ENCODE measurements at regions not wholly inside any gene's neighbourhood (a gene's known extent, or its start where the extent isn't known, plus 50 kb on each side); places are given as distances from the start of the nearest gene placed in this dataset.
"Not testable (repeated sequence)": the region's sequence is repeated elsewhere in the genome, so short reads cannot be mapped to it uniquely, and the experiment has no call there.

- Histone ChIP-seq H3K36me3 (ENCODE audit: control insufficient read depth in 3 of 3, insufficient read depth in 2 of 3, low read depth in 1 of 3, low read length in 3 of 3) (no peaks in the 10 kb centered on the region), H3K4me1 (ENCODE audit: control insufficient read depth in 3 of 3, insufficient read depth in 2 of 3, low read depth in 1 of 3, low read length in 2 of 3) (no peaks in the 10 kb centered on the region), H3K27me3 (ENCODE audit: control insufficient read depth in 3 of 3, insufficient read depth in 3 of 3, low read length in 3 of 3) (no peaks in the 10 kb centered on the region), H3K27ac (ENCODE audit: low read depth in 1 of 3, low read length in 2 of 3) (no peak overlapping the region), H3K9me3 (ENCODE audit: control insufficient read depth in 2 of 2, insufficient read depth in 1 of 2, low read depth in 1 of 2, low read length in 1 of 2) (no peaks in the 10 kb centered on the region), H3K4me3 (ENCODE audit: low read depth in 1 of 3, low read length in 3 of 3) (no peak overlapping the region)
- 88 to 89% (median 88%) methylated on average over 3 of the region's 3 CpGs for WGBS, 3 donors
- FAIRE-seq (no peak), DNase-seq (no peak)
Observed at GRCh38 chr6:117008618-117009017, 131.6 kb downstream of the RFX6 start.

GRCh38 chr6:117014641-117015473 lies 137.8 kb downstream of the RFX6 start:
- WGBS, 3 donors: 92 to 95% (median 93%) methylated on average over 30 to 43 of the region's 43 CpGs
- not testable (repeated sequence) for H3K9me3 ChIP-seq (ENCODE audit: control insufficient read depth in 2 of 2, insufficient read depth in 1 of 2, low read depth in 1 of 2, low read length in 1 of 2); H3K36me3 ChIP-seq (ENCODE audit: control insufficient read depth in 3 of 3, insufficient read depth in 2 of 3, low read depth in 1 of 3, low read length in 3 of 3); H3K4me3 ChIP-seq (ENCODE audit: low read depth in 1 of 3, low read length in 3 of 3); H3K27ac ChIP-seq (ENCODE audit: low read depth in 1 of 3, low read length in 2 of 3); FAIRE-seq; H3K27me3 ChIP-seq (ENCODE audit: control insufficient read depth in 3 of 3, insufficient read depth in 3 of 3, low read length in 3 of 3); H3K4me1 ChIP-seq (ENCODE audit: control insufficient read depth in 3 of 3, insufficient read depth in 2 of 3, low read depth in 1 of 3, low read length in 2 of 3); DNase-seq

GRCh38 chr6:117015474-117015804 lies 138.4 kb downstream of the RFX6 start:
- not testable (repeated sequence) for FAIRE-seq; H3K4me3 ChIP-seq (ENCODE audit: low read depth in 1 of 3, low read length in 3 of 3); H3K36me3 ChIP-seq (ENCODE audit: control insufficient read depth in 3 of 3, insufficient read depth in 2 of 3, low read depth in 1 of 3, low read length in 3 of 3); DNase-seq; H3K27ac ChIP-seq (ENCODE audit: low read depth in 1 of 3, low read length in 2 of 3); H3K9me3 ChIP-seq (ENCODE audit: control insufficient read depth in 2 of 2, insufficient read depth in 1 of 2, low read depth in 1 of 2, low read length in 1 of 2); H3K4me1 ChIP-seq (ENCODE audit: control insufficient read depth in 3 of 3, insufficient read depth in 2 of 3, low read depth in 1 of 3, low read length in 2 of 3); H3K27me3 ChIP-seq (ENCODE audit: control insufficient read depth in 3 of 3, insufficient read depth in 3 of 3, low read length in 3 of 3)
- 73 to 84% (median 82%) methylated on average over 4 of the region's 4 CpGs for WGBS, 3 donors

GRCh38 chr6:117018771-117019170 lies 141.7 kb downstream of the RFX6 start:
- no peaks in the 10 kb centered on the region for H3K4me1 ChIP-seq (ENCODE audit: control insufficient read depth in 3 of 3, insufficient read depth in 2 of 3, low read depth in 1 of 3, low read length in 2 of 3)
- H3K36me3 ChIP-seq (ENCODE audit: control insufficient read depth in 3 of 3, insufficient read depth in 2 of 3, low read depth in 1 of 3, low read length in 3 of 3): no peaks in the 10 kb centered on the region
- no peak overlapping the region for H3K27ac ChIP-seq (ENCODE audit: low read depth in 1 of 3, low read length in 2 of 3)
- no peak overlapping the region for H3K4me3 ChIP-seq (ENCODE audit: low read depth in 1 of 3, low read length in 3 of 3)
- peaks cover 0 to 8% of the 10 kb centered on the region in 2 donors for H3K9me3 ChIP-seq (ENCODE audit: control insufficient read depth in 2 of 2, insufficient read depth in 1 of 2, low read depth in 1 of 2, low read length in 1 of 2)
- FAIRE-seq (no peak), DNase-seq (no peak)
- 31 to 51% (median 41%) methylated on average over 1 of the region's 1 CpG for WGBS, 3 donors
- no peaks in the 10 kb centered on the region for H3K27me3 ChIP-seq (ENCODE audit: control insufficient read depth in 3 of 3, insufficient read depth in 3 of 3, low read length in 3 of 3)

- Histone ChIP-seq H3K27ac (ENCODE audit: low read depth in 1 of 3, low read length in 2 of 3) (no peak overlapping the region), H3K4me1 (ENCODE audit: control insufficient read depth in 3 of 3, insufficient read depth in 2 of 3, low read depth in 1 of 3, low read length in 2 of 3) (no peaks in the 10 kb centered on the region), H3K4me3 (ENCODE audit: low read depth in 1 of 3, low read length in 3 of 3) (no peak overlapping the region), H3K9me3 (ENCODE audit: control insufficient read depth in 2 of 2, insufficient read depth in 1 of 2, low read depth in 1 of 2, low read length in 1 of 2) (peaks cover 0 to 4% of the 10 kb centered on the region in 2 donors), H3K27me3 (ENCODE audit: control insufficient read depth in 3 of 3, insufficient read depth in 3 of 3, low read length in 3 of 3) (no peaks in the 10 kb centered on the region), H3K36me3 (ENCODE audit: control insufficient read depth in 3 of 3, insufficient read depth in 2 of 3, low read depth in 1 of 3, low read length in 3 of 3) (no peaks in the 10 kb centered on the region)
- FAIRE-seq (no peak), DNase-seq (no peak)
Observed at GRCh38 chr6:117022774-117023173, 145.7 kb downstream of the RFX6 start.

GRCh38 chr6:117025310-117025709 lies 148.3 kb downstream of the RFX6 start:
- DNase-seq (no peak), FAIRE-seq (no peak)
- H3K36me3 ChIP-seq (ENCODE audit: control insufficient read depth in 3 of 3, insufficient read depth in 2 of 3, low read depth in 1 of 3, low read length in 3 of 3): no peaks in the 10 kb centered on the region
- no peak overlapping the region for H3K4me3 ChIP-seq (ENCODE audit: low read depth in 1 of 3, low read length in 3 of 3)
- no peak overlapping the region for H3K27ac ChIP-seq (ENCODE audit: low read depth in 1 of 3, low read length in 2 of 3)
- no peaks in the 10 kb centered on the region for H3K4me1 ChIP-seq (ENCODE audit: control insufficient read depth in 3 of 3, insufficient read depth in 2 of 3, low read depth in 1 of 3, low read length in 2 of 3)
- no peaks in the 10 kb centered on the region for H3K27me3 ChIP-seq (ENCODE audit: control insufficient read depth in 3 of 3, insufficient read depth in 3 of 3, low read length in 3 of 3)
- WGBS, 3 donors: 61 to 66% (median 62%) methylated on average over 5 of the region's 5 CpGs
- H3K9me3 ChIP-seq (ENCODE audit: control insufficient read depth in 2 of 2, insufficient read depth in 1 of 2, low read depth in 1 of 2, low read length in 1 of 2): no peaks in the 10 kb centered on the region

- H3K4me3 ChIP-seq (ENCODE audit: low read depth in 1 of 3, low read length in 3 of 3): no peak overlapping the region
- FAIRE-seq: no peak
- H3K4me1 ChIP-seq (ENCODE audit: control insufficient read depth in 3 of 3, insufficient read depth in 2 of 3, low read depth in 1 of 3, low read length in 2 of 3): no peaks in the 10 kb centered on the region
- 60 to 62% (median 60%) methylated on average over 1 of the region's 1 CpG for WGBS, 3 donors
- no peaks in the 10 kb centered on the region for H3K27me3 ChIP-seq (ENCODE audit: control insufficient read depth in 3 of 3, insufficient read depth in 3 of 3, low read length in 3 of 3)
- no peak overlapping the region for H3K27ac ChIP-seq (ENCODE audit: low read depth in 1 of 3, low read length in 2 of 3)
- H3K9me3 ChIP-seq (ENCODE audit: control insufficient read depth in 2 of 2, insufficient read depth in 1 of 2, low read depth in 1 of 2, low read length in 1 of 2): no peaks in the 10 kb centered on the region
- no peaks in the 10 kb centered on the region for H3K36me3 ChIP-seq (ENCODE audit: control insufficient read depth in 3 of 3, insufficient read depth in 2 of 3, low read depth in 1 of 3, low read length in 3 of 3)
- DNase-seq: no peak
Observed at GRCh38 chr6:117028256-117028655, 151.2 kb downstream of the RFX6 start.

GRCh38 chr6:117034547-117034946 lies 157.5 kb downstream of the RFX6 start:
- DNase-seq (no peak), FAIRE-seq (no peak)
- H3K9me3 ChIP-seq (ENCODE audit: control insufficient read depth in 2 of 2, insufficient read depth in 1 of 2, low read depth in 1 of 2, low read length in 1 of 2): no peaks in the 10 kb centered on the region
- H3K4me3 ChIP-seq (ENCODE audit: low read depth in 1 of 3, low read length in 3 of 3): no peak overlapping the region
- H3K27me3 ChIP-seq (ENCODE audit: control insufficient read depth in 3 of 3, insufficient read depth in 3 of 3, low read length in 3 of 3): no peaks in the 10 kb centered on the region
- H3K27ac ChIP-seq (ENCODE audit: low read depth in 1 of 3, low read length in 2 of 3): no peak overlapping the region
- 59 to 84% (median 74%) methylated on average over 2 of the region's 2 CpGs for WGBS, 3 donors
- H3K36me3 ChIP-seq (ENCODE audit: control insufficient read depth in 3 of 3, insufficient read depth in 2 of 3, low read depth in 1 of 3, low read length in 3 of 3): no peaks in the 10 kb centered on the region
- no peaks in the 10 kb centered on the region for H3K4me1 ChIP-seq (ENCODE audit: control insufficient read depth in 3 of 3, insufficient read depth in 2 of 3, low read depth in 1 of 3, low read length in 2 of 3)

GRCh38 chr6:117034971-117035370 lies 157.9 kb downstream of the RFX6 start:
- no peaks in the 10 kb centered on the region for H3K36me3 ChIP-seq (ENCODE audit: control insufficient read depth in 3 of 3, insufficient read depth in 2 of 3, low read depth in 1 of 3, low read length in 3 of 3)
- FAIRE-seq (no peak), DNase-seq (no peak)
- 81 to 88% (median 83%) methylated on average over 4 of the region's 4 CpGs for WGBS, 3 donors
- H3K9me3 ChIP-seq (ENCODE audit: control insufficient read depth in 2 of 2, insufficient read depth in 1 of 2, low read depth in 1 of 2, low read length in 1 of 2): no peaks in the 10 kb centered on the region
- H3K27ac ChIP-seq (ENCODE audit: low read depth in 1 of 3, low read length in 2 of 3): no peak overlapping the region
- H3K4me3 ChIP-seq (ENCODE audit: low read depth in 1 of 3, low read length in 3 of 3): no peak overlapping the region
- no peaks in the 10 kb centered on the region for H3K4me1 ChIP-seq (ENCODE audit: control insufficient read depth in 3 of 3, insufficient read depth in 2 of 3, low read depth in 1 of 3, low read length in 2 of 3)
- no peaks in the 10 kb centered on the region for H3K27me3 ChIP-seq (ENCODE audit: control insufficient read depth in 3 of 3, insufficient read depth in 3 of 3, low read length in 3 of 3)

Data from small intestine (tissue), 7 donors.